Activated CD4-positive, alpha-beta T cell treated with anti-CD3 and anti-CD28 coated beads, Interleukin-2, Interleukin-4, amounts not matched to agents 100 ng/mL and 50 ng/mL, durations not matched to agents 16 hours and 8 hours (primary cell): ENCODE measurements at regions not wholly inside any gene's neighbourhood (a gene's known extent, or its start where the extent isn't known, plus 50 kb on each side); places are given as distances from the start of the nearest gene placed in this dataset.

Experiments used
- DNase-seq: peaks from one replicate; pipeline ENCODE4 v3.0.0-alpha.2; 2020; ENCODE audit warnings: low spot score

GRCh38 chr9:107992271-107992670, 502.7 kb upstream of the KLF4 start:
- DNase-seq, result no peak

- DNase-seq, result no peak
These were observed 502.0 kb upstream of the KLF4 start for GRCh38 chr9:107991581-107991980.

GRCh38 chr9:107989544-107989943, 500.0 kb upstream of the KLF4 start:
- no peak for DNase-seq

GRCh38 chr9:107989099-107989498, 499.5 kb upstream of the KLF4 start:
- no peak for DNase-seq

- DNase-seq, result no peak
These were observed 495.4 kb upstream of the KLF4 start for GRCh38 chr9:107984956-107985355.

GRCh38 chr9:107983762-107984161, 494.2 kb upstream of the KLF4 start:
- DNase-seq, result no peak

GRCh38 chr9:107983181-107983603, 493.6 kb upstream of the KLF4 start:
- DNase-seq, result no peak

GRCh38 chr9:107982745-107983144, 493.2 kb upstream of the KLF4 start:
- no peak for DNase-seq

GRCh38 chr9:107982001-107982400, 492.4 kb upstream of the KLF4 start:
- no peak for DNase-seq

GRCh38 chr9:107980984-107981383, 491.4 kb upstream of the KLF4 start:
- DNase-seq, result no peak

GRCh38 chr9:107976767-107977166, 487.2 kb upstream of the KLF4 start:
- no peak for DNase-seq

- no peak for DNase-seq
These were observed 485.9 kb upstream of the KLF4 start for GRCh38 chr9:107975426-107976010.

GRCh38 chr9:107973451-107973850, 483.9 kb upstream of the KLF4 start:
- no peak for DNase-seq

GRCh38 chr9:107972346-107972745, 482.8 kb upstream of the KLF4 start:
- DNase-seq, result no peak

- DNase-seq, result no peak
These were observed 481.7 kb upstream of the KLF4 start for GRCh38 chr9:107971241-107971640.

- DNase-seq, result no peak
These were observed 481.2 kb upstream of the KLF4 start for GRCh38 chr9:107970726-107971125.

- no peak for DNase-seq
These were observed 480.2 kb upstream of the KLF4 start for GRCh38 chr9:107969727-107970126.

- no peak for DNase-seq
These were observed 479.6 kb upstream of the KLF4 start for GRCh38 chr9:107969141-107969540.

- no peak for DNase-seq
These were observed 473.7 kb upstream of the KLF4 start for GRCh38 chr9:107963246-107963645.

- DNase-seq, result no peak
These were observed 471.3 kb upstream of the KLF4 start for GRCh38 chr9:107960916-107961315.

- DNase-seq, result no peak
These were observed 464.7 kb upstream of the KLF4 start for GRCh38 chr9:107954312-107954711.

- no peak for DNase-seq
These were observed 464.1 kb upstream of the KLF4 start for GRCh38 chr9:107953556-107954125.

GRCh38 chr9:107952773-107953172, 463.2 kb upstream of the KLF4 start:
- no peak for DNase-seq

GRCh38 chr9:107951511-107951910, 461.9 kb upstream of the KLF4 start:
- DNase-seq, result no peak
